ENCODE measurements at regions not wholly inside any gene's neighbourhood (a gene's known extent, or its start where the extent isn't known, plus 50 kb on each side); places are given as distances from the start of the nearest gene placed in this dataset.
"Not testable (repeated sequence)": the region's sequence is repeated elsewhere in the genome, so short reads cannot be mapped to it uniquely, and the experiment has no call there.

DNA sequence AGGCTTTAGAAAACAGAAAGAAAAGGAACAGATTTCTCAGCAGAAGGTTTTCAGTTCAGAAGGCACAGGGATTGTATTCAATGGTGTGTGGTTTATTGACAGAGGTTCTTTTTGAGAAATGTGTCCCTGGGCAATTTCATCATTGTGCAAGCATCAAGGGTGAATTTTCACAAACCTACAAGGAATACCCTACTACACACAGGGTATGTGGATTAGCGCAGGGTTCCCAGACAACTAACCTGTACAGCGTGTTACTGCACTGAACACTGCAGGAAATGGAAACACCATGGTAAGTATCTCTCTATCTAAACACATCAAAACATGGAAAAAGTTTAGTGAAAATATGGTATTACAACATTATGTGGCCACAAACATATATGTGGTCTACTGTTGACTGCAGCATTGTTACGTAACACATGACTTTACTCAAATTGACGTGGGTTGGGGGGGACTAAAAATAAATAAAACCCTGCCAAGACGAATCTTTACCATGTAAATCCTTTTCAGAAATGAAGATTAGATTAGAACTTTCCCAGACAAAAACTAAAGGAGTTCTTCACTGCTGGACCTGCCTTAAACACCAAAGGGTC is 893.1 kb downstream of the TMEM121 start:
- no peak for DNase-seq (ENCODE audit: extremely low read depth, low read depth)
- TF ChIP-seq, protein P1, sequence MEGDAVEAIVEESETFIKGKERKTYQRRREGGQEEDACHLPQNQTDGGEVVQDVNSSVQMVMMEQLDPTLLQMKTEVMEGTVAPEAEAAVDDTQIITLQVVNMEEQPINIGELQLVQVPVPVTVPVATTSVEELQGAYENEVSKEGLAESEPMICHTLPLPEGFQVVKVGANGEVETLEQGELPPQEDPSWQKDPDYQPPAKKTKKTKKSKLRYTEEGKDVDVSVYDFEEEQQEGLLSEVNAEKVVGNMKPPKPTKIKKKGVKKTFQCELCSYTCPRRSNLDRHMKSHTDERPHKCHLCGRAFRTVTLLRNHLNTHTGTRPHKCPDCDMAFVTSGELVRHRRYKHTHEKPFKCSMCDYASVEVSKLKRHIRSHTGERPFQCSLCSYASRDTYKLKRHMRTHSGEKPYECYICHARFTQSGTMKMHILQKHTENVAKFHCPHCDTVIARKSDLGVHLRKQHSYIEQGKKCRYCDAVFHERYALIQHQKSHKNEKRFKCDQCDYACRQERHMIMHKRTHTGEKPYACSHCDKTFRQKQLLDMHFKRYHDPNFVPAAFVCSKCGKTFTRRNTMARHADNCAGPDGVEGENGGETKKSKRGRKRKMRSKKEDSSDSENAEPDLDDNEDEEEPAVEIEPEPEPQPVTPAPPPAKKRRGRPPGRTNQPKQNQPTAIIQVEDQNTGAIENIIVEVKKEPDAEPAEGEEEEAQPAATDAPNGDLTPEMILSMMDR (IDR thresholded peaks at IDR 0.05; ENCODE audit: low read depth, low read length, missing control alignments), result no peak
- H3K4me3 ChIP-seq (replicated peaks; ENCODE audit: low read depth, low read length), result no peak overlapping the region

DNA sequence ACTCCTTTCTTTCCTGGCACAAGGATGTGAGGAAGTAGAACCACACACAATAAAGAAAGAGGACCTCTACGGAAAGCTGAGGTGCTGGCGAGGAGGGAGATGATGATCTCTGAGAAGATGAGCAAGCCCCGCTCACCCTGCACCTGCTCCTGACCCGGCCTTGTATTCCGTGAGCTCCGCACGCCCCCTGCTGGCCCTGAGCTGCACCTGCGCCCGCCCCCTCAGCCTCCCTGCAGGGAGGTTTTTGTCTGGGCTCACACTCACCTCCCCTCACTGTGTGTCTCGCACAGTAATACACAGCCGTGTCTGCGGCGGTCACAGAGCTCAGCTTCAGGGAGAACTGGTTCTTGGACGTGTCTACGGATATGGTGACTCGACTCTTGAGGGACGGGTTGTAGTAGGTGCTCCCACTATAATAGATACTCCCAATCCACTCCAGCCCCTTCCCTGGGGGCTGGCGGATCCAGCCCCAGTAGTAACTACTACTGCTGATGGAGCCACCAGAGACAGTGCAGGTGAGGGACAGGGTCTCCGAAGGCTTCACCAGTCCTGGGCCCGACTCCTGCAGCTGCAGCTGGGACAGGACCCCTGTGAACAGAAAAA is 895.1 kb downstream of the TMEM121 start:
- not testable (repeated sequence) for H3K4me3 ChIP-seq (replicated peaks; ENCODE audit: low read depth, low read length); DNase-seq (ENCODE audit: extremely low read depth, low read depth)
- TF ChIP-seq, protein P1 (IDR thresholded peaks at IDR 0.05; ENCODE audit: low read depth, low read length, missing control alignments), result peak; percentile 22

DNA sequence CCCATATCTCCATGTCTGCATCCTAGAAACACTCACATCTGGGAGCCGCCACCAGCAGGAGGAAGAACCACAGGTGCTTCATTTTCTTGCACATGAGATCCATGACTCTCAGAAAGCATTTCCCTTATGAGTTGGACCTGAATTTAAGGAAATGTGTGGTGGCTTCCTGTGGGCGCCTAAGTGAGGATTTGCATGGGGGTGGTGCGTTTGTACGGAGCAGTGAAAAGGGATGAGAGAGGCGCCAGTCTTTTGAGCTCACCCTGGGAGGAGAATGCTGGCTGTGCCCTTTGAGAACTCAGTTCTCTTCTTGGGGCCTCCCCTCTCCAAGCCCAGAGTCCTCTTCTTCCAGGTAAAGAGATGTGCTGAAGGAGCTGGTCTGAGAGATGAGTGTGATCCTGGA is 895.7 kb downstream of the TMEM121 start:
- DNase-seq (ENCODE audit: extremely low read depth, low read depth), result no peak
- TF ChIP-seq, protein P1 (IDR thresholded peaks at IDR 0.05; ENCODE audit: low read depth, low read length, missing control alignments), result no peak
- no peak overlapping the region for H3K4me3 ChIP-seq (replicated peaks; ENCODE audit: low read depth, low read length)

DNA sequence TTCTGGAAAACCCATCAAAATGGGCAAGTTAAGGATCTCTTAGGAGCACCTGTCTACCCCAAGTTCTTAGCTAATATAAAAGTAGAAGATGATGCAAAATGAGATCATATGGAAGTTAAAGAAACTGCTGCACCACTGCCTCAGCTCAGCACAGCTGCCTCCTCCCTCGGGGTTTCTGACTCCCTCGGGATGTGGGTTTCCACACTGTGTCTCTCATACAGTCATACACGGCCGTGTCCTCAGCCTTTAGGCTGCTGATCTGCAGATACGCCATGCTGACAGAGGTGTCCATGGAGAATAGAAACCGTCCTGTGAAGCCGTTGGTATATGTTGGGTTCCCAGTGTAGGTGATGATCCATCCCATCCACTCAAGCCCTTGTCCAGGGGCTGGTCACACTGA is 898.8 kb downstream of the TMEM121 start:
- not testable (repeated sequence) for H3K4me3 ChIP-seq (replicated peaks; ENCODE audit: low read depth, low read length); DNase-seq (ENCODE audit: extremely low read depth, low read depth)

DNA sequence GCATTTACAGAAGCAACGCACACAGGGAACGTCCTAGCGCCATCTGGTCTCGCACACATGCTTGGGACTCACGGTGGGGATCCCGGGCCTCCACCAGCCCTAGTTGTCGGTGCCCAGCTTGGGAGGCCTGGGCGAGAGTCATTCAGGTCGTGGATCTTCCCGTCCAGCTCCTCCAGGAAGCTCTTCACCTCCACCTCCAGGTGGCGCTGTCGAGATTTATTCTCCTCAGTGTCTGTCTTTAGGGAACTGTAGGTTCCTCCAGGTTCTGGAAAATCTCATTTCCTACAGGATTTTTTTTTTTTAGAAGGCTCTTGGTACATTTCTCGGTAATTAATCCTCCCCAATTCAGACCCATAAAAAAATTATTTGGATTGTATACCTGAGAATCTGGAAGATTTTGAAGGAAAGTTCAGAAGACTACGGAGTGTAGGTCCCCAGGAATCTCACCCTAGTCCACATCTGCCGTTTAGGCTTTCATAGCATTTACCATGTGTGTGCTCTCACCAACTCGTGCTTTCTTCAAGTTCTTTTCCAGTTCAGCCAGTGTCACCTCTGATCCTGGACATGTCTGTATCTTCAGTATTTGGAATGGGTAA is 910.0 kb downstream of the TMEM121 start:
- DNase-seq (ENCODE audit: extremely low read depth, low read depth), result no peak
- TF ChIP-seq, protein P1 (IDR thresholded peaks at IDR 0.05; ENCODE audit: low read depth, low read length, missing control alignments), result no peak
- H3K4me3 ChIP-seq (replicated peaks; ENCODE audit: low read depth, low read length), result no peak overlapping the region

DNA sequence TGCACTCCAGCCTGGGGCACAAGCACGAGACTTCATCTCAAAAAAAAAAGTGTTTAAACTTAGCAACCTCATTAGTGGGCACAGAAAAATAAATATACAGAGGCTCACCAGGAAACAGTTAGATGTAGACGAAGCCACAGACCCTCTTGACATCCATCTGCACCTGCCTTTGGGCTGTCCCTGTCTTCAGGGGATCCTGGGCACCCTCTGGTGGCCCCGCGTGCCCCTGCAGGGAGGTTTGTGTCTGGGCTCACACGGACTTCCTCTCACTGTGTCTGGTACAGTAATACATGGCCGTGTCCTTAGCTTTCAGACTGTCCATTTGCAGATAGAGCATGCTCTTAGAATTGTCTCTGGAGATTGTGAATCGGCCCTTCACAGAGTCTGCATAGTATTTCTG is 916.5 kb downstream of the TMEM121 start:
- DNase-seq (ENCODE audit: extremely low read depth, low read depth), result no peak
- TF ChIP-seq, protein P1 (IDR thresholded peaks at IDR 0.05; ENCODE audit: low read depth, low read length, missing control alignments), result no peak
- H3K4me3 ChIP-seq (replicated peaks; ENCODE audit: low read depth, low read length), result no peak overlapping the region

DNA sequence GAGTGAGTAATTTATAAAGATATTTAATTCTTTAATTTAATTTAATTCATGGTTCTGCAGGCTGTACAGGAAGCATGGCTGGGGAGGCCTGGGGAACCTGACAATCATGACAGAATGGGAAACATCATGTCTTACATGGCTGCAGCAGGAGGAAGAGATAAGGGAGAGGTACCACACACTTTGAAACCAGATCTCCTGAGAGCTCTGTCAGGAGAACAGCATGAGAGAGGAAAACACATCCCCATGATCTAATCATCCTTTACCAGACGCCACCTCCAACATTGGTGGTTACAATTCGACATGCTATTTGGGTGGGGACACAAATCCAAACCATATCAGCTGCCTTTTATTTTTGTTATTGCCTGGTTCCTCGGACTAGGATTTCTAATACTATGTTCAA is 928.6 kb downstream of the TMEM121 start:
- TF ChIP-seq, protein P1 (IDR thresholded peaks at IDR 0.05; ENCODE audit: low read depth, low read length, missing control alignments), result no peak
- no peak for DNase-seq (ENCODE audit: extremely low read depth, low read depth)
- no peak overlapping the region for H3K4me3 ChIP-seq (replicated peaks; ENCODE audit: low read depth, low read length)

Measured in HFF-Myc (cell line).